ENCODE measurements at regions not wholly inside any gene's neighbourhood (a gene's known extent, or its start where the extent isn't known, plus 50 kb on each side); places are given as distances from the start of the nearest gene placed in this dataset.

GRCh38 chr11:23233075-23233474 is 372.8 kb upstream of the CCDC179 start:
- H3K27ac ChIP-seq (ENCODE audit: low read depth in 1 of 2, low read length in 1 of 2), result no peak overlapping the region
- no peaks in the 10 kb centered on the region for H3K9me3 ChIP-seq (ENCODE audit: control insufficient read depth in 4 of 4, insufficient read depth in 3 of 4, low read length in 3 of 4)
- peak in 2 of 3 donors; percentile 87 to 94 for DNase-seq
- H3K36me3 ChIP-seq (ENCODE audit: control insufficient read depth in 4 of 4, insufficient read depth in 4 of 4, low read length in 4 of 4), result no peaks in the 10 kb centered on the region
- 71 to 80% methylated on average over 3 of the region's 3 CpGs for WGBS, 2 donors
- no peak overlapping the region for H3K9ac ChIP-seq (ENCODE audit: insufficient read depth in 1 of 2, low read length in 2 of 2)
- peaks cover 0 to 11% (median 0%) of the 10 kb centered on the region in 5 donors for H3K4me1 ChIP-seq (ENCODE audit: control insufficient read depth in 5 of 5, insufficient read depth in 5 of 5, low read length in 5 of 5)
- no peak for ATAC-seq (ENCODE audit: insufficient read depth, low FRiP score)
- H3K4me3 ChIP-seq, result no peak overlapping the region
- no peak for TF ChIP-seq CTCF (IDR thresholded peaks at IDR 0.05; ENCODE audit: control extremely low read depth, extremely low read depth)
- H3K27me3 ChIP-seq (ENCODE audit: control insufficient read depth in 3 of 3, insufficient read depth in 3 of 3, low read length in 2 of 3), result no peaks in the 10 kb centered on the region

- peaks cover 0 to 11% (median 0%) of the 10 kb centered on the region in 5 donors for H3K4me1 ChIP-seq (ENCODE audit: control insufficient read depth in 5 of 5, insufficient read depth in 5 of 5, low read length in 5 of 5)
- H3K4me3 ChIP-seq, result no peak overlapping the region
- H3K9me3 ChIP-seq (ENCODE audit: control insufficient read depth in 4 of 4, insufficient read depth in 3 of 4, low read length in 3 of 4), result no peaks in the 10 kb centered on the region
- H3K27me3 ChIP-seq (ENCODE audit: control insufficient read depth in 3 of 3, insufficient read depth in 3 of 3, low read length in 2 of 3), result no peaks in the 10 kb centered on the region
- WGBS, 2 donors, result 68 to 81% methylated on average over 2 of the region's 2 CpGs
- ATAC-seq (ENCODE audit: insufficient read depth, low FRiP score), result no peak
- no peak overlapping the region for H3K9ac ChIP-seq (ENCODE audit: insufficient read depth in 1 of 2, low read length in 2 of 2)
- no peaks in the 10 kb centered on the region for H3K36me3 ChIP-seq (ENCODE audit: control insufficient read depth in 4 of 4, insufficient read depth in 4 of 4, low read length in 4 of 4)
- no peak overlapping the region for H3K27ac ChIP-seq (ENCODE audit: low read depth in 1 of 2, low read length in 1 of 2)
- peak in 2 of 3 donors; percentile 54 to 55 for DNase-seq
- no peak for TF ChIP-seq CTCF (IDR thresholded peaks at IDR 0.05; ENCODE audit: control extremely low read depth, extremely low read depth)
These were observed 376.7 kb upstream of the CCDC179 start for GRCh38 chr11:23236826-23237555.

GRCh38 chr11:23252426-23252825 is 392.2 kb upstream of the CCDC179 start:
- Histone ChIP-seq H3K36me3 (ENCODE audit: control insufficient read depth in 4 of 4, insufficient read depth in 4 of 4, low read length in 4 of 4) (no peaks in the 10 kb centered on the region), H3K4me3 (no peak overlapping the region), H3K9me3 (ENCODE audit: control insufficient read depth in 4 of 4, insufficient read depth in 3 of 4, low read length in 3 of 4) (no peaks in the 10 kb centered on the region), H3K4me1 (ENCODE audit: control insufficient read depth in 5 of 5, insufficient read depth in 5 of 5, low read length in 5 of 5) (no peaks in the 10 kb centered on the region), H3K27me3 (ENCODE audit: control insufficient read depth in 3 of 3, insufficient read depth in 3 of 3, low read length in 2 of 3) (no peaks in the 10 kb centered on the region), H3K9ac (ENCODE audit: insufficient read depth in 1 of 2, low read length in 2 of 2) (no peak overlapping the region), H3K27ac (ENCODE audit: low read depth in 1 of 2, low read length in 1 of 2) (no peak overlapping the region)
- WGBS, 2 donors, result 69 to 75% methylated on average over 1 of the region's 1 CpG
- no peak for DNase-seq
- no peak for TF ChIP-seq CTCF (IDR thresholded peaks at IDR 0.05; ENCODE audit: control extremely low read depth, extremely low read depth)
- ATAC-seq (ENCODE audit: insufficient read depth, low FRiP score), result no peak

GRCh38 chr11:23257088-23257487 is 396.8 kb upstream of the CCDC179 start:
- Histone ChIP-seq H3K27ac (ENCODE audit: low read depth in 1 of 2, low read length in 1 of 2) (no peak overlapping the region), H3K9ac (ENCODE audit: insufficient read depth in 1 of 2, low read length in 2 of 2) (no peak overlapping the region), H3K36me3 (ENCODE audit: control insufficient read depth in 4 of 4, insufficient read depth in 4 of 4, low read length in 4 of 4) (no peaks in the 10 kb centered on the region), H3K4me1 (ENCODE audit: control insufficient read depth in 5 of 5, insufficient read depth in 5 of 5, low read length in 5 of 5) (no peaks in the 10 kb centered on the region), H3K4me3 (no peak overlapping the region), H3K9me3 (ENCODE audit: control insufficient read depth in 4 of 4, insufficient read depth in 3 of 4, low read length in 3 of 4) (no peaks in the 10 kb centered on the region), H3K27me3 (ENCODE audit: control insufficient read depth in 3 of 3, insufficient read depth in 3 of 3, low read length in 2 of 3) (no peaks in the 10 kb centered on the region)
- no peak for TF ChIP-seq CTCF (IDR thresholded peaks at IDR 0.05; ENCODE audit: control extremely low read depth, extremely low read depth)
- ATAC-seq (ENCODE audit: insufficient read depth, low FRiP score), result no peak
- DNase-seq, result no peak

Measured in lung (tissue), 11 donors.